HepG2 (cell line): ENCODE measurements at regions not wholly inside any gene's neighbourhood (a gene's known extent, or its start where the extent isn't known, plus 50 kb on each side); places are given as distances from the start of the nearest gene placed in this dataset.

Experiments used
- NFKB2 ChIP-seq: sonication (generic); formaldehyde crosslinking; IDR thresholded peaks from 2 replicates; pipeline ENCODE4 v1.4.0; 2020; ENCODE audit warnings: missing genetic modification reagents, borderline replicate concordance
- REST ChIP-seq, 2 experiments: IDR thresholded peaks; 2 replicates each; pipeline ENCODE4 v1.6.1; 2011 to 2012; ENCODE audit warnings: low read length in 2 of 2, borderline replicate concordance in 1 of 2, low read depth in 1 of 2, mild to moderate bottlenecking in 1 of 2, moderate library complexity in 1 of 2
- ZSCAN29 ChIP-seq: sonication (generic); formaldehyde crosslinking; conservative IDR thresholded peaks from 2 replicates; pipeline ENCODE4 v1.4.0; 2020; ENCODE audit warnings: mild to moderate bottlenecking, missing genetic modification reagents

- TF ChIP-seq ZSCAN29 (no peak), REST (IDR thresholded peaks at IDR 0.05; ENCODE audit: borderline replicate concordance in 1 of 2, low read depth in 1 of 2, low read length in 2 of 2) (no peak), NFKB2 (CRISPR knock-in tag) (no peak)
These were observed 490.2 kb upstream of the ADAMTS9 start for GRCh38 chr3:65177960-65178376.
